Breast epithelium (tissue), 3 donors: ENCODE measurements at regions not wholly inside any gene's neighbourhood (a gene's known extent, or its start where the extent isn't known, plus 50 kb on each side); places are given as distances from the start of the nearest gene placed in this dataset.

Experiments
- POLR2A ChIP-seq: fragments of 450-650 bp; IDR thresholded peaks from one replicate; pipeline ENCODE4 v1.6.1; 2016; ENCODE audit warnings: antibody characterized with exemption, mild to moderate bottlenecking, moderate library complexity
- POLR2AphosphoS5 ChIP-seq, 3 donors: sonication (generic); formaldehyde crosslinking; IDR thresholded peaks; one replicate each; pipeline ENCODE4 v1.6.1; 2017; ENCODE audit warnings: antibody characterized with exemption in 3 of 3
- TF ChIP-seq, protein P1 (sequence below), 3 donors: fragments of 450-650 bp; IDR thresholded peaks; one replicate each; pipeline ENCODE4 v1.5.1; 2016 to 2017; ENCODE audit warnings: antibody characterized with exemption in 3 of 3, mild to moderate bottlenecking in 3 of 3, moderate library complexity in 3 of 3

DNA sequence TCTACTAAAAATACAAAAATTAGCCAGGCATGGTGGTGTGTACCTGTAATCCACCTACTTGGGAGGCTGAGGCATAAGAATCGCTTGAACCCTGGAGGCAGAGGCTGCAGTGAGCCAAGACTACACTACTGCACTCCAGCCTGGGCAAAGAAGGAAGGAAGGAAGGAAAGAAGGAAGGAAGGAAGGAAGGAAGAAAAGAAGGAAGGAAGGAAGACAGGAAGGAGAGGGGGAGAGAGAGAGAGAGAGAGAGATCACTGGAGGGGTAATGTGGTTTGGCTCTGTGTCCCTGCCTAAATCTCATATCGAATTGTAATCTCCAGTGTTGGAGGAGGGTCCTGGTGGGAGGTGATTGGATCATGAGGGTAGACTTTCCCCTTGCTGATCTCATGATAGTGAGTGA is 165.5 kb downstream of the KCTD15 start:
- TF ChIP-seq, protein P1, sequence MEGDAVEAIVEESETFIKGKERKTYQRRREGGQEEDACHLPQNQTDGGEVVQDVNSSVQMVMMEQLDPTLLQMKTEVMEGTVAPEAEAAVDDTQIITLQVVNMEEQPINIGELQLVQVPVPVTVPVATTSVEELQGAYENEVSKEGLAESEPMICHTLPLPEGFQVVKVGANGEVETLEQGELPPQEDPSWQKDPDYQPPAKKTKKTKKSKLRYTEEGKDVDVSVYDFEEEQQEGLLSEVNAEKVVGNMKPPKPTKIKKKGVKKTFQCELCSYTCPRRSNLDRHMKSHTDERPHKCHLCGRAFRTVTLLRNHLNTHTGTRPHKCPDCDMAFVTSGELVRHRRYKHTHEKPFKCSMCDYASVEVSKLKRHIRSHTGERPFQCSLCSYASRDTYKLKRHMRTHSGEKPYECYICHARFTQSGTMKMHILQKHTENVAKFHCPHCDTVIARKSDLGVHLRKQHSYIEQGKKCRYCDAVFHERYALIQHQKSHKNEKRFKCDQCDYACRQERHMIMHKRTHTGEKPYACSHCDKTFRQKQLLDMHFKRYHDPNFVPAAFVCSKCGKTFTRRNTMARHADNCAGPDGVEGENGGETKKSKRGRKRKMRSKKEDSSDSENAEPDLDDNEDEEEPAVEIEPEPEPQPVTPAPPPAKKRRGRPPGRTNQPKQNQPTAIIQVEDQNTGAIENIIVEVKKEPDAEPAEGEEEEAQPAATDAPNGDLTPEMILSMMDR (IDR thresholded peaks at IDR 0.05): no peak
- TF ChIP-seq POLR2AphosphoS5 (IDR thresholded peaks at IDR 0.05) (no peak), POLR2A (no peak)
